ENCODE measurements at regions not wholly inside any gene's neighbourhood (a gene's known extent, or its start where the extent isn't known, plus 50 kb on each side); places are given as distances from the start of the nearest gene placed in this dataset.

- no peak for TF ChIP-seq CTCF (IDR thresholded peaks at IDR 0.05)
- Histone ChIP-seq H3K4me1 (no peaks in the 10 kb centered on the region), H3K9me3 (no peaks in the 10 kb centered on the region), H3K27me3 (no peaks in the 10 kb centered on the region), H3K4me3 (no peak overlapping the region), H3K27ac (no peak overlapping the region), H3K36me3 (no peaks in the 10 kb centered on the region)
- intact Hi-C loops (cut with DNase I), result no loop called here
- 80 to 84% methylated on average over 3 of the region's 3 CpGs for WGBS, 2 donors
- ATAC-seq (no peak), FAIRE-seq (no peak), DNase-seq (no peak)
Measured at GRCh38 chr2:72036173-72036545, 111.5 kb downstream of the CYP26B1 start.

- intact Hi-C loops (cut with DNase I), result no loop called here
- H3K36me3 ChIP-seq, result no peaks in the 10 kb centered on the region
- H3K27ac ChIP-seq, result no peak overlapping the region
- TF ChIP-seq CTCF (IDR thresholded peaks at IDR 0.05), result no peak
- FAIRE-seq, result no peak
- H3K9me3 ChIP-seq, result no peaks in the 10 kb centered on the region
- no peaks in the 10 kb centered on the region for H3K4me1 ChIP-seq
- 79 to 81% methylated on average over 12 of the region's 12 CpGs for WGBS, 2 donors
- H3K4me3 ChIP-seq, result no peak overlapping the region
- no peaks in the 10 kb centered on the region for H3K27me3 ChIP-seq
- no peak for ATAC-seq
- DNase-seq, result no peak
Measured at GRCh38 chr2:72035518-72036172, 112.0 kb downstream of the CYP26B1 start.

GRCh38 chr2:72034353-72035095 is 113.1 kb downstream of the CYP26B1 start:
- Histone ChIP-seq H3K27ac (no peak overlapping the region), H3K27me3 (no peaks in the 10 kb centered on the region), H3K36me3 (no peaks in the 10 kb centered on the region), H3K4me3 (no peak overlapping the region), H3K9me3 (no peaks in the 10 kb centered on the region), H3K4me1 (no peaks in the 10 kb centered on the region)
- no peak for FAIRE-seq
- DNase-seq, result no peak
- WGBS, 2 donors, result 73 to 78% methylated on average over 14 of the region's 14 CpGs
- intact Hi-C loops (cut with DNase I), result no loop called here
- TF ChIP-seq CTCF (IDR thresholded peaks at IDR 0.05), result no peak
- no peak for ATAC-seq

- DNase-seq, result no peak
Measured at GRCh38 chr2:72033636-72034035, 114.0 kb downstream of the CYP26B1 start.

More at GRCh38 chr2:72033636-72034035, 114.0 kb downstream of the CYP26B1 start:
- H3K4me1 ChIP-seq, result no peaks in the 10 kb centered on the region
- no peak for FAIRE-seq
- TF ChIP-seq CTCF (IDR thresholded peaks at IDR 0.05), result no peak
- ATAC-seq, result peak in 1 of 4 donors; percentile 45
- 66 to 78% methylated on average over 8 of the region's 8 CpGs for WGBS, 2 donors
- no peak overlapping the region for H3K4me3 ChIP-seq
- no peaks in the 10 kb centered on the region for H3K9me3 ChIP-seq
- H3K27ac ChIP-seq, result no peak overlapping the region
- H3K36me3 ChIP-seq, result no peaks in the 10 kb centered on the region
- intact Hi-C loops (cut with DNase I), result no loop called here
- H3K27me3 ChIP-seq, result no peaks in the 10 kb centered on the region
